GM12874 (cell line): ENCODE measurements at regions not wholly inside any gene's neighbourhood (a gene's known extent, or its start where the extent isn't known, plus 50 kb on each side); places are given as distances from the start of the nearest gene placed in this dataset.

Source experiments
- CTCF ChIP-seq: IDR thresholded peaks from 2 replicates; pipeline ENCODE4 v1.5.1; 2011; ENCODE audit warnings: low read depth, mild to moderate bottlenecking, control low read depth, low read length, moderate library complexity; ENCODE audit not compliant: insufficient read depth

- TF ChIP-seq CTCF = no peak
These were observed 321.4 kb downstream of the HAPSTR1 start for GRCh38 chr16:9412915-9413264.

DNA sequence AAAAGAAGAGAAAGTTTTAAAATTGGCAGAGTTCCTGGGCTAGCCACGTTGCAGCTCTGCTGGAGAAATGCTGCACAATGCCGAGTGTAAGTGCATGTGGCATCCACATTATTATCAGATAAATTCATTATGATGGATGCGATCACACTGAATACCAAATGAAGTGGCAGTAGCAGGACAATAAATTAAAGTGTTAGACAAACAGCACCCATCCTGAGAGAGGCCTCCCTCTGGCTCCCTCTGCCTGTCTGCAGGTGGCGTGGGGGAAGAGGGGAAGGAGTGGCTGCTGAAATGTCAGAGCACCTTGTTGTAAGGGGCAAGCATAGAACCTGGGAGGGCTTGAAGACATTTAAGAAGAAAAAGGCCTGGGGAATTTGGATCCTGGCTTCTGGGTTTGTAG is 324.1 kb downstream of the HAPSTR1 start:
- no peak for TF ChIP-seq CTCF

DNA sequence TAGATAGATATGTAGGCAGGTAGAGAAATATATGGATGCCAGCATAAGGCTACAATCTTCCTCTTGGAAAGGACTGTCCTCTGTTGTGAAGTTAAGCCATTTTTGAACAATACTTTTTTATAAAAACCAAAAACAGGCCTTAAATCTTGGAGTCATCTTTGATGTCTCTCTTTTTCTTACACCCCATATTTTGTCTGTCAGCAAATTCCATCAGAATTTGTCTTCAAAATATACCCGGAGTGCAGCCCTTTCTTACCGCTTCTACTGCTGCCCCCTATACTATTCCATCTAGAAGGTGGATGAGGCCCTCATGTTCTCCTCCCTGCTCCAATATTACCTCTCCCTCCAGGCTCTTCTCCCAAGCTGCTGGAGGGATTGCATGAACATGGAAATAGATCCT is 326.5 kb downstream of the HAPSTR1 start:
- no peak for TF ChIP-seq CTCF

- no peak for TF ChIP-seq CTCF
These were observed 327.7 kb downstream of the HAPSTR1 start for GRCh38 chr16:9419161-9419560.

GRCh38 chr16:9422762-9423513 is 331.5 kb downstream of the HAPSTR1 start:
- no peak for TF ChIP-seq CTCF

DNA sequence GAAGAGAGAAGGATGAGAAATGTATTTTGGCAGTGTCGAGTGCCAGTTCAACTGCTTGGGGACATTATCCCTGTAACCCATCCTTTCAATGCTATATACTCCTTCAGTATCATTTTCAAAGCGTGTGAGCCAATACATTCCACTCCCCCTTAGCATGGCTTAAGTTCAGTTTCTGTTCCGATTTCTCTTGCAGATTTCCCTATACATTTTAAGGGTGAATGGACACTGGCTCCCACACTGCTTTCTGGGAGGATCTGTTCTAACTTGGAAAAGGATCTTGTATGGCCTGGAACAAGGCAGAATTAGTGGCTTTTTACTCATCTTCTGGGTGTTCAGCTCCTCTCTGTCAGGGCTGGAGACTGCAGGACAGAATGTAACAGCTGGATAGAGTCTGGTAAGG is 333.8 kb downstream of the HAPSTR1 start:
- TF ChIP-seq CTCF = no peak

DNA sequence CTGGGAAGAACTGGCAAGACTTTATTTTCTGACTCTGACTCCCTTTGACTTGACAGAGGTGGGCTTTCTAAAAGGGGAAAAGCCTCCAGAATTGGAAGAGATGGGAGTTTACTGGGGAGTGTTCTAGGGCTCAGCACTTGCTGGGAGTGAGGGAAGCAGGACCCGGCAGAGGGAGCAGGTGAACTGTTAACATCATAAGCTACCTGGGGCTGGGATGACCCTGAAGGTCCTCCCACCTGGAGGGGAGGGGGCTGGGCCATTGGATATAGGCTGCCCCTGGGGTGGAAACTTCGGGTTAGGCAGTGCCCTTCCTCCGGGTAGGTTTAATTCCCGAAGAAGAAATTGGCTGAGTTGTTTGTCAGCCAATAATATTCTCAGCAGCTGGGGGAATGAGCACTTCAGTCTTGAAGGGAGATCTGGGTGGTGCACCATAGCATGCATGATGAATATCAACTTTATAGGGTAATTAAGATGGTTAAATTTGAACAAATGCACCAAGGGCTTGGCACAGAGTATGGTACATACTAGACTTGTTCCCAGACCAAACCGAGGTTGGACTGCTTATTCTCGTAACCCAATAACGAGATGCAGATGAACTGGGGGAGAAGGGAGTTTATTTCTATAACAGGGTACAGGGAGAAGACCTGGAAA is 337.0 kb downstream of the HAPSTR1 start:
- TF ChIP-seq CTCF = no peak
